IPS-18a (cell line): ENCODE measurements at regions not wholly inside any gene's neighbourhood (a gene's known extent, or its start where the extent isn't known, plus 50 kb on each side); places are given as distances from the start of the nearest gene placed in this dataset.

ENCODE experiments used
- H3K27ac ChIP-seq: one replicate; pipeline ENCODE4 v1.5.1; 2013; ENCODE audit warnings: low read length
- H3K27me3 ChIP-seq: one replicate; pipeline ENCODE4 v1.6.1; 2013; ENCODE audit warnings: mild to moderate bottlenecking, low read length; ENCODE audit not compliant: control insufficient read depth, insufficient read depth
- H3K36me3 ChIP-seq: one replicate; pipeline ENCODE4 v1.6.1; 2013; ENCODE audit warnings: low read depth, low read length; ENCODE audit not compliant: control insufficient read depth
- H3K4me1 ChIP-seq: one replicate; pipeline ENCODE4 v1.6.1; 2013; ENCODE audit warnings: low read depth, low read length; ENCODE audit not compliant: control insufficient read depth
- H3K4me3 ChIP-seq: one replicate; pipeline ENCODE4 v1.5.1; 2013; ENCODE audit warnings: low read length
- H3K9ac ChIP-seq: one replicate; pipeline ENCODE4 v1.6.1; 2013; ENCODE audit warnings: mild to moderate bottlenecking, low read length, moderate library complexity
- H3K9me3 ChIP-seq: one replicate; pipeline ENCODE4 v1.6.1; 2013; ENCODE audit warnings: low read depth, low read length; ENCODE audit not compliant: control insufficient read depth

GRCh38 chr4:179747218-179747910 is 2305.1 kb upstream of the AGA start:
- Histone ChIP-seq H3K4me3 (no peak overlapping the region), H3K9me3 (no peaks in the 10 kb centered on the region), H3K27me3 (no peaks in the 10 kb centered on the region), H3K9ac (no peak overlapping the region), H3K4me1 (no peaks in the 10 kb centered on the region), H3K36me3 (no peaks in the 10 kb centered on the region), H3K27ac (no peak overlapping the region)

GRCh38 chr4:179748837-179749236 is 2306.6 kb upstream of the AGA start:
- H3K4me1 ChIP-seq = no peaks in the 10 kb centered on the region
- no peak overlapping the region for H3K9ac ChIP-seq
- H3K27ac ChIP-seq = no peak overlapping the region
- no peaks in the 10 kb centered on the region for H3K9me3 ChIP-seq
- no peaks in the 10 kb centered on the region for H3K27me3 ChIP-seq
- H3K4me3 ChIP-seq = no peak overlapping the region
- no peaks in the 10 kb centered on the region for H3K36me3 ChIP-seq

DNA sequence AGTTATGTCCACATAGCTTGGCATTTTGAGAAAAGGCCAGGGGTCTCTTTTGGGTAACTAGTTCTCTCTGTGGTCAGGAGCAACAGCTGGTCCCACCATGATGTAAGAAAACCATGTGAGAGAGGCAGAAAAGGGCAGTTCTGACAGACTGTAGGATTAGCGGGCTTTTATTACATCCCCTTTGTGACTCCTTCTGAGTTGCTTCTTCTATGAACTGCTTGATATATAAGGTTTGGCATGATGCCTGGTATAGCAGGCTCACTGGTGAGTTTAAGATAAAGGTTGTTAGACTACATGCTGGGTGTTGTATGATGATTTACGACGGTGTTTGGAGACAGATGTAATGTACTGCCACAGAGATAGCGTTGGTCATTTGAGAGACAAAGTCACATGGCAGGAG is 2308.1 kb upstream of the AGA start:
- Histone ChIP-seq H3K4me1 (no peaks in the 10 kb centered on the region), H3K4me3 (no peak overlapping the region), H3K9me3 (no peaks in the 10 kb centered on the region), H3K27me3 (no peaks in the 10 kb centered on the region), H3K27ac (no peak overlapping the region), H3K9ac (no peak overlapping the region), H3K36me3 (no peaks in the 10 kb centered on the region)

DNA sequence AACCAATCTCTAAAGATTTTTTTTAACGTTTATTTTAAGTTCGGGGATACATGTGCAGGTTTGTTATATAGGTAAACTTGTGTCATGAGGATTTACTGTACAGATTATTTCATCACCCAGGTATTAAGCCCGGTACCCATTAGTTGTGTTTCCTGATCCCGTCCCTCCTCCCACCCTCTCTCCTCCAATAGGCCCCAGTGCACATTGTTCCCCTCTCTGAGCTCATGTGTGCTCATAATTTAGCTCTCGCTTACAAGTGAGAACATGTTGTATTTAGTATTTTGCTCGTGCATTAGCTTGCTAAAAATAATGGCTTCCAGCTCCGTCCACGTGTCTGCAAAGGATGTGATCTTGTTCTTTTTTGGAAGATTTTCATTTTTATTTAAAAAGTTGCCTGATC is 2309.4 kb upstream of the AGA start:
- no peak overlapping the region for H3K9ac ChIP-seq
- no peaks in the 10 kb centered on the region for H3K9me3 ChIP-seq
- no peak overlapping the region for H3K4me3 ChIP-seq
- H3K36me3 ChIP-seq = no peaks in the 10 kb centered on the region
- H3K4me1 ChIP-seq = no peaks in the 10 kb centered on the region
- H3K27ac ChIP-seq = no peak overlapping the region
- no peaks in the 10 kb centered on the region for H3K27me3 ChIP-seq

DNA sequence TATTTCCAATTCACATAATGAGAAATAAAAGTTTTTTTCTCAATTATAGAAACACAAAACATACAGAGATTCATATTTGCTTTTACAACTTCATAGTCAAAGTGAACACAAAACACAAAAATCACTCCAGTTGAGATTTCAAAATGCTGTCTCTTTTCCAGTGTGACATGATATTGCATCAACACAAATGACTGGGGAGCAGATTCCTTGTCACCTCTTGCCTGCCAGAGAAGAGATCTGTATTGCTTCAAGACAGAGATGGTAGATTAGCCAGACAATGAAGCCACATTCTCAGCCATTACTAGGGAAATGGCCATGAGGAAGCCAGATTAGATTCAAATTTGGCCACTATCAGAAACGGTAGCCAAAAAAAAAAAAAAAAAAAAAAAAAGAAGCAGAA is 2313.1 kb upstream of the AGA start:
- H3K4me3 ChIP-seq = no peak overlapping the region
- H3K4me1 ChIP-seq = no peaks in the 10 kb centered on the region
- no peak overlapping the region for H3K9ac ChIP-seq
- H3K27me3 ChIP-seq = no peaks in the 10 kb centered on the region
- no peaks in the 10 kb centered on the region for H3K9me3 ChIP-seq
- no peak overlapping the region for H3K27ac ChIP-seq
- H3K36me3 ChIP-seq = no peaks in the 10 kb centered on the region

- Histone ChIP-seq H3K4me1 (no peaks in the 10 kb centered on the region), H3K36me3 (no peaks in the 10 kb centered on the region), H3K9me3 (no peaks in the 10 kb centered on the region), H3K4me3 (no peak overlapping the region), H3K9ac (no peak overlapping the region), H3K27ac (no peak overlapping the region), H3K27me3 (no peaks in the 10 kb centered on the region)
Measured at GRCh38 chr4:179757641-179758040, 2315.4 kb upstream of the AGA start.

GRCh38 chr4:179762840-179763239 is 2320.6 kb upstream of the AGA start:
- Histone ChIP-seq H3K9me3 (no peaks in the 10 kb centered on the region), H3K4me3 (no peak overlapping the region), H3K27ac (no peak overlapping the region), H3K9ac (no peak overlapping the region), H3K27me3 (no peaks in the 10 kb centered on the region), H3K36me3 (no peaks in the 10 kb centered on the region), H3K4me1 (no peaks in the 10 kb centered on the region)

GRCh38 chr4:179766938-179767337 is 2324.7 kb upstream of the AGA start:
- no peak overlapping the region for H3K27ac ChIP-seq
- H3K4me1 ChIP-seq = no peaks in the 10 kb centered on the region
- no peaks in the 10 kb centered on the region for H3K9me3 ChIP-seq
- no peak overlapping the region for H3K9ac ChIP-seq
- H3K36me3 ChIP-seq = no peaks in the 10 kb centered on the region
- no peaks in the 10 kb centered on the region for H3K27me3 ChIP-seq
- H3K4me3 ChIP-seq = no peak overlapping the region

DNA sequence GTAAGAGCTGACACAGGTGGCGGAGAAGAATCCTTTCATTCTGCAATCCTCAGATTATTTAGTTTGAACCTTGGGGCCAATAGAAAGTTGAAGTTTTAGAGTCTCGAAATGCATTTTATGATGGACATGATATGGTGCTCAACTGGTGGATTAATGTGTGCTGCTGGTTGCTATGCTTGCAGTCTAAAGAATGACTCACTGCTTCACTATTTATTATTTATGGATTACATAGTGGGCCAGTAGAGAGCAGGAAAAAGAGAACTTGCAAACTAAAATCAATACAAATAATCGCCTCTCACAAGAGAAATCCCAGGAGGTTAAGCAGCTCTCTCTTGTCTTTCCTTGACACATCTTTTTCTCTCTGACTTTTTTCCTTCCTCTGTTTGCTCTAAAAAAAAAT is 2326.8 kb upstream of the AGA start:
- Histone ChIP-seq H3K27ac (no peak overlapping the region), H3K27me3 (no peaks in the 10 kb centered on the region), H3K4me3 (no peak overlapping the region), H3K4me1 (no peaks in the 10 kb centered on the region), H3K9ac (no peak overlapping the region), H3K9me3 (no peaks in the 10 kb centered on the region), H3K36me3 (no peaks in the 10 kb centered on the region)

GRCh38 chr4:179797738-179798137 is 2355.5 kb upstream of the AGA start:
- Histone ChIP-seq H3K27ac (no peak overlapping the region), H3K4me1 (no peaks in the 10 kb centered on the region), H3K27me3 (no peaks in the 10 kb centered on the region), H3K9me3 (no peaks in the 10 kb centered on the region), H3K4me3 (no peak overlapping the region), H3K36me3 (no peaks in the 10 kb centered on the region), H3K9ac (no peak overlapping the region)

- Histone ChIP-seq H3K4me3 (no peak overlapping the region), H3K4me1 (no peaks in the 10 kb centered on the region), H3K9ac (no peak overlapping the region), H3K36me3 (no peaks in the 10 kb centered on the region), H3K9me3 (no peaks in the 10 kb centered on the region), H3K27ac (no peak overlapping the region), H3K27me3 (no peaks in the 10 kb centered on the region)
Measured at GRCh38 chr4:179803857-179804256, 2361.6 kb upstream of the AGA start.

DNA sequence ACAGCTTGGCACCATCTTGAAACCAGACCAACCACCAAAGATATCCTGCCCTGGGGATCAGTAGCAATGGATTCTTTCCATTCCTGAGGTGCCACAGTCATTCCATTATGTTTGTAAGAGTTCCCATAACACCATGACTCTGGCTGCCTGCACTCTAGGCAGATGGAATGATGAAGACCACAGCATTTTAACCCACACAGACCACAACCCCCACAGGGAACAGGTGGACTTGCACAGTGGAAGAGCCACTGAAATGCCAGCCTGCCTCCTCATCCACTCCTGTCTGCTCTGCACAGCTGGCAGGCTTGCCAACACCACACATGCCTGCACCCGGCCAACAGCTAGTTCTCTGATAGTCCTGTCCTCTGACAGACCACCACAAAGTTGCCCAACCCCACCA is 2362.2 kb upstream of the AGA start:
- Histone ChIP-seq H3K4me1 (no peaks in the 10 kb centered on the region), H3K27me3 (no peaks in the 10 kb centered on the region), H3K4me3 (no peak overlapping the region), H3K36me3 (no peaks in the 10 kb centered on the region), H3K27ac (no peak overlapping the region), H3K9me3 (no peaks in the 10 kb centered on the region), H3K9ac (no peak overlapping the region)
